Mucosa of descending colon (tissue), 3 donors: ENCODE measurements at regions not wholly inside any gene's neighbourhood (a gene's known extent, or its start where the extent isn't known, plus 50 kb on each side); places are given as distances from the start of the nearest gene placed in this dataset.
"Not testable (repeated sequence)": the region's sequence is repeated elsewhere in the genome, so short reads cannot be mapped to it uniquely, and the experiment has no call there.

Source experiments
- ATAC-seq: fragments of 200-7000 bp; cut with Tn5 transposase; one replicate; pipeline ENCODE4 v1.9.1; 2020; ENCODE audit warnings: mild to moderate bottlenecking, moderate library complexity
- DNase-seq, 3 donors: peaks; one replicate each; pipeline ENCODE4 v3.0.0-alpha.2; 2020
- H3K36me3 ChIP-seq: fragments of 200-600 bp; one replicate; pipeline ENCODE4 v1.8.0; 2021; ENCODE audit warnings: low read depth, mild to moderate bottlenecking
- H3K4me1 ChIP-seq: fragments of 200-600 bp; one replicate; pipeline ENCODE4 v1.8.0; 2021; ENCODE audit warnings: low read depth, mild to moderate bottlenecking
- H3K4me3 ChIP-seq: fragments of 200-600 bp; one replicate; pipeline ENCODE4 v1.8.0; 2021; ENCODE audit warnings: mild to moderate bottlenecking
- H3K9me3 ChIP-seq: fragments of 200-600 bp; one replicate; pipeline ENCODE4 v1.8.0; 2021; ENCODE audit warnings: mild to moderate bottlenecking
- intact Hi-C, 2 donors: fragments of 100-400 bp; cut with DNase I in 1 of 2; cut with micrococcal nuclease in 1 of 2; formaldehyde crosslinking; loops; one replicate each; pipeline versions ENCODE4 v1.11.0 to v1.11.1; 2022; cut with DNase I, micrococcal nuclease
- TF ChIP-seq, protein P1 (sequence below): fragments of 200-600 bp; IDR thresholded peaks from one replicate; pipeline ENCODE4 v1.8.0; 2022; ENCODE audit warnings: antibody characterized with exemption, mild to moderate bottlenecking
- donor health status: DM: no; HTN: no; CAD: no; lungs with moderate emphysema.
- donor health status: DM: no; HTN: no; CAD: no.
- donor health status: DM: no; HTN: yes; CAD: no.

DNA sequence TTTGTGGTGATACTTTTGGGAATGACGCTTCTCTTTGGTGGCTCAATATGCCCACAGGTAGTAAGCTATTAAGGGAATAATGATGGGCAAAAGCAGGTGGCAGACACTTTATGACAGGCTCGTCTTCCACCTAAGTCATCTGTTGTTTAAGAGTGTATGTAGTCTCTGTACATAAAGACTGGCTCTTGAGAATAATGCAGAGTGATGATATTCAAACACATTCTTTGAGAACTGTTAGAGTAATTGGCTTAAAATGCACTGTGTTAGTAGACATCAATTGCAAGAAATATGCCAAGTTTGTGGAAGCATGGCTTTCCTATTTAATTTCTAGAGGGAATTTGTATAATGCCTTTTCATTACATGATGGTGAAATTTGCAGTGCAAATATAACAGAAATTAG is 694.8 kb upstream of the MIS18BP1 start:
- no peaks in the 10 kb centered on the region for H3K4me1 ChIP-seq
- TF ChIP-seq, protein P1, sequence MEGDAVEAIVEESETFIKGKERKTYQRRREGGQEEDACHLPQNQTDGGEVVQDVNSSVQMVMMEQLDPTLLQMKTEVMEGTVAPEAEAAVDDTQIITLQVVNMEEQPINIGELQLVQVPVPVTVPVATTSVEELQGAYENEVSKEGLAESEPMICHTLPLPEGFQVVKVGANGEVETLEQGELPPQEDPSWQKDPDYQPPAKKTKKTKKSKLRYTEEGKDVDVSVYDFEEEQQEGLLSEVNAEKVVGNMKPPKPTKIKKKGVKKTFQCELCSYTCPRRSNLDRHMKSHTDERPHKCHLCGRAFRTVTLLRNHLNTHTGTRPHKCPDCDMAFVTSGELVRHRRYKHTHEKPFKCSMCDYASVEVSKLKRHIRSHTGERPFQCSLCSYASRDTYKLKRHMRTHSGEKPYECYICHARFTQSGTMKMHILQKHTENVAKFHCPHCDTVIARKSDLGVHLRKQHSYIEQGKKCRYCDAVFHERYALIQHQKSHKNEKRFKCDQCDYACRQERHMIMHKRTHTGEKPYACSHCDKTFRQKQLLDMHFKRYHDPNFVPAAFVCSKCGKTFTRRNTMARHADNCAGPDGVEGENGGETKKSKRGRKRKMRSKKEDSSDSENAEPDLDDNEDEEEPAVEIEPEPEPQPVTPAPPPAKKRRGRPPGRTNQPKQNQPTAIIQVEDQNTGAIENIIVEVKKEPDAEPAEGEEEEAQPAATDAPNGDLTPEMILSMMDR, result no peak
- H3K4me3 ChIP-seq, result no peak overlapping the region
- no peaks in the 10 kb centered on the region for H3K9me3 ChIP-seq
- DNase-seq, result no peak
- no peaks in the 10 kb centered on the region for H3K36me3 ChIP-seq
- intact Hi-C loops, result no loop called here
- no peak for ATAC-seq

DNA sequence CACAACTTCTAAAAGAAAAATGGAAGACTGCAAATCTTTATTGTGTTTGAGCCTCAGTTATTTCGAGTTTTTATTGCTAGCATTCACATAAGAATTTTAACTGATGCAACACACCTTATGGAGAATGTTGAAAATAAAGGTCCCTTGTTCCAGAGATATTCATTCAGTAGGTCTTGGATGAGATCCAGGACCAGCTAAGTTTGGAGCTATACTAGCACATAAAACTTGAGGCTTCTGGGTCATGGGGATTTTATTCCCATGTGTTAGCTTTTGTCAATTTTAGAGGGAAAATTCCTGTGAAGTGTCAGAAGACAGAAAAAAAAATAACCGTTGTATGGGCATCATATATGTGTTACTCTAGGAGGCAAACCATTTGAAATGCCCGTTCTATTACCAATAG is 693.2 kb upstream of the MIS18BP1 start:
- TF ChIP-seq, protein P1, result no peak
- intact Hi-C loops, result no loop called here
- ATAC-seq, result no peak
- DNase-seq, result no peak
- Histone ChIP-seq H3K9me3 (no peaks in the 10 kb centered on the region), H3K36me3 (no peaks in the 10 kb centered on the region), H3K4me1 (no peaks in the 10 kb centered on the region), H3K4me3 (no peak overlapping the region)

DNA sequence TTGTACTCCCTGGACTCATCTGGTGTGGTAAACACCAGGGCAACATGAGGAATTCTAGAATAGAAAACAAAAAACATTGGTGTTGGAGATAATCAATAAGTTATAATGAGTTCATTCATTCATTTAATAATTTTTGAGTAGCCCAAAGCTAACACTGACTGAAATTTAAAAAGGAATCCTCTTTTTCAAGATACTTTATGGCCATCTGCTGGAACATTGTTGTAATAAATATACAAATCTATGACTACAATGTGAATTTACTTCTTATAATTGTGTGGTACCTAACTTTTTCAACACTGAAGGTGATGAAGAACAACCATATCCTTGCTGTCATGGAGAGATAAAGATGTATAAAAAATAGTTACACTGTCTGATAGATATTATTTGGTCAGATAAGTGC is 687.3 kb upstream of the MIS18BP1 start:
- DNase-seq (no peak), ATAC-seq (no peak)
- Histone ChIP-seq H3K4me1 (no peaks in the 10 kb centered on the region), H3K9me3 (no peaks in the 10 kb centered on the region), H3K36me3 (no peaks in the 10 kb centered on the region), H3K4me3 (no peak overlapping the region)
- intact Hi-C loops, result no loop called here
- TF ChIP-seq, protein P1, result no peak

DNA sequence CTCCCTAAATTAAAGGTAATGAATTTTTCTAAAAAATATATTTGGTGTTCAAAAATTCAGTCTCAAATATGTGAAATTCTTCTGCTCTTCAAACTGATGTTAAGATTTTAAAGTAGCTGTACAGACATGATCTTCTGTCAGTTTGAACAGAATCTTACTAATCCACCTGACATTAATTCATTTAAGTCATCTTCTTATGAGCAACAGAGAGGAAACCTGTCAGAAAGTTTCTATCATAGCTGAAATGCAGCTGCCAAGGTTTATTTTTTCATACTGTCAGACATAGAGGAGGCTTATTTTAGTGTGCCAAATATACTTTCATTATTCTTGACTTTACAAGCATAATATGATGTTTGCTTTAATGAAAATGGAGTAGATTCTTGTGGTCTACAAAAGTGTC is 686.6 kb upstream of the MIS18BP1 start:
- no peak for ATAC-seq

DNA sequence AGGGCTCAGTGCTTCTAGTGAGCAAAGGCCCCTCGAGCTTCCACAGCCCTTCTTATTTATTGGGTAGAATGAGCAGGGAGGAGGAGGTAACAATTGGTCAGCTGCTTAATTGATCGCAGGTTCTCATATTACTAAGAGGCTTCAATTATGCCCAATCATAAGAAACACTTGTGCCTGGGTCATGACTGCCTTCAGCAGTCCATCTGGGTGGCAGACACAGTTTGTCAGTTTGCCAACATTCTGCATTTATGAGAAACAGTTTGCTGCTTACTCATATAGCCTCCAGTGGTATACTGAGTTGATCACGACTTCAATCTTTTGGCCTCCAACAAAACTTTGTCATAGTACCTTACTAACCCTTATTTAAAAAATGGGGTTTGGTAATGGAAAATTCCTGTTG is 667.0 kb upstream of the MIS18BP1 start:
- H3K36me3 ChIP-seq, DNase-seq, ATAC-seq, intact Hi-C loops, H3K9me3 ChIP-seq, H3K4me1 ChIP-seq, H3K4me3 ChIP-seq: not testable (repeated sequence)

More for the DNA sequence above, 686.6 kb upstream of the MIS18BP1 start:
- no peak for DNase-seq
- intact Hi-C loops, result no loop called here
- Histone ChIP-seq H3K4me1 (no peaks in the 10 kb centered on the region), H3K4me3 (no peak overlapping the region), H3K9me3 (no peaks in the 10 kb centered on the region), H3K36me3 (no peaks in the 10 kb centered on the region)
- TF ChIP-seq, protein P1, result no peak

DNA sequence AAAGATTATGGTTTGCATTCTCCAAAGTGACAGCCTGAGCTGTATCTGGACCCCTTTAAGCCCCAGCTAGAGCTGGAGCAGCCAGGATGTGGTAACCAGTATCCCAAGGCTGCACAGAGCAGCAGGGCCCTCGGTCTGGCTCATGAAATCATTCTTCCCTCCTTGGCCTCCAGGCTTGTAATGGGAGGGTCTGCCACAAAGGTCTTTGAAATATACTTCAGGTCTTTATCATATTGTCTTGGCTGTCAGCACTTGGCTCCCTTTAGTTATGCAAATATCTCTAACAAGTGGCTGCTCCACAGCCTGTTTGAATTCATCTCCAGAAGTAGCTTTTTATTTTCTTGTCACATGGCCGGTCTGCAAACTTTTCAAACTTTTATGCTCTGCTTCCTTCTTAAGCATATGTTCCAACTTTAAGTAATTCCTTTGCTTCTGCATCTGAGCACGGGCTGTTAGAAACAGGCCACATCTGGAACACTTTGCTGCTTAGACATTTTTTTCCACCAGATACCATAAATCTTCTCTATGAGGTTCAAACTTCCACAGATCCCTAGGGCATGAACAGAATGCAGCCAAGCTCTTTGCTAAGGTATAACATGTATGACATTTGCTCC is 663.4 kb upstream of the MIS18BP1 start:
- intact Hi-C loops, result no loop called here
- H3K36me3 ChIP-seq, result no peaks in the 10 kb centered on the region
- peaks cover 9% of the 10 kb centered on the region for H3K9me3 ChIP-seq
- DNase-seq (no peak), ATAC-seq (no peak)
- TF ChIP-seq, protein P1, result no peak
- no peaks in the 10 kb centered on the region for H3K4me1 ChIP-seq
- H3K4me3 ChIP-seq, result no peak overlapping the region
